Prostate gland (tissue), 2 donors: ENCODE measurements at regions not wholly inside any gene's neighbourhood (a gene's known extent, or its start where the extent isn't known, plus 50 kb on each side); places are given as distances from the start of the nearest gene placed in this dataset.

Experiments used
- DNase-seq: peaks from one replicate; pipeline ENCODE4 v3.0.0-alpha.2; 2019; ENCODE audit warnings: low spot score
- H3K27ac ChIP-seq, 2 donors: fragments of 200-600 bp; sonication (generic); 2 replicates each; pipeline ENCODE4 v1.5.1; 2017 to 2019
- H3K27me3 ChIP-seq: fragments of 200-600 bp; sonication (generic); replicated peaks from 2 replicates; pipeline ENCODE4 v1.5.1; 2019; ENCODE audit not compliant: insufficient read depth
- H3K36me3 ChIP-seq, 2 donors: fragments of 200-600 bp; sonication (generic); 1 replicate in 1 of 2; 2 replicates in 1 of 2; pipeline versions ENCODE4 v1.5.1 to v1.8.1; 2017 to 2019
- H3K4me1 ChIP-seq: fragments of 200-600 bp; sonication (generic); replicated peaks from 2 replicates; pipeline ENCODE4 v1.5.1; 2019
- H3K4me3 ChIP-seq, 2 donors: fragments of 200-600 bp; sonication (generic); 2 replicates each; pipeline ENCODE4 v1.5.1; 2017 to 2019
- H3K9me3 ChIP-seq: fragments of 200-600 bp; sonication (generic); 2 replicates; pipeline ENCODE4 v1.5.1; 2017
- CTCF ChIP-seq, 4 experiments: fragments of 200-600 bp in 2 of 4; fragments of 450-650 bp in 2 of 4; sonication (generic) in 2 of 4; IDR thresholded peaks; 1 replicate in 3 of 4; 2 replicates in 1 of 4; pipeline ENCODE4 v1.5.1; 2016 to 2019; ENCODE audit warnings: antibody characterized with exemption in 4 of 4, mild to moderate bottlenecking in 2 of 4, moderate library complexity in 2 of 4
- POLR2A ChIP-seq: fragments of 450-650 bp; IDR thresholded peaks from one replicate; pipeline ENCODE4 v1.6.1; 2016; ENCODE audit warnings: antibody characterized with exemption, mild to moderate bottlenecking
- POLR2AphosphoS5 ChIP-seq: sonication (generic); formaldehyde crosslinking; IDR thresholded peaks from one replicate; pipeline ENCODE4 v1.6.1; 2017; ENCODE audit warnings: antibody characterized with exemption
- WGBS: methylation state at CpG from one replicate; pipeline ENCODE4 v1.1.5; 2018; 5-methylcytosine and 5-hydroxymethylcytosine counted together
- intact Hi-C: fragments of 100-400 bp; cut with DNase I; formaldehyde crosslinking; loops from one replicate; pipeline ENCODE4 v1.14.2; 2022

GRCh38 chr7:42603496-42603895 is 308.4 kb downstream of the C7orf25 start:
- TF ChIP-seq CTCF (IDR thresholded peaks at IDR 0.05) (no peak), POLR2A (no peak), POLR2AphosphoS5 (no peak)
- no peaks in the 10 kb centered on the region for H3K36me3 ChIP-seq
- intact Hi-C loops: no loop called here
- no peak for DNase-seq
- no peaks in the 10 kb centered on the region for H3K4me1 ChIP-seq
- 91% methylated on average over 2 of the region's 2 CpGs for WGBS
- H3K4me3 ChIP-seq: no peak overlapping the region
- no peak overlapping the region for H3K27ac ChIP-seq
- no peaks in the 10 kb centered on the region for H3K27me3 ChIP-seq
- no peaks in the 10 kb centered on the region for H3K9me3 ChIP-seq

- intact Hi-C loops: no loop called here
- Histone ChIP-seq H3K9me3 (no peaks in the 10 kb centered on the region), H3K36me3 (no peaks in the 10 kb centered on the region), H3K4me3 (no peak overlapping the region), H3K27ac (no peak overlapping the region), H3K27me3 (no peaks in the 10 kb centered on the region), H3K4me1 (no peaks in the 10 kb centered on the region)
- DNase-seq: no peak
- WGBS: 47% methylated on average over 3 of the region's 3 CpGs
- TF ChIP-seq POLR2AphosphoS5 (no peak), CTCF (IDR thresholded peaks at IDR 0.05) (no peak), POLR2A (no peak)
These were observed 314.6 kb downstream of the C7orf25 start for GRCh38 chr7:42597300-42597699.

GRCh38 chr7:42596737-42597136 is 315.1 kb downstream of the C7orf25 start:
- Histone ChIP-seq H3K9me3 (no peaks in the 10 kb centered on the region), H3K27ac (no peak overlapping the region)
- TF ChIP-seq CTCF (IDR thresholded peaks at IDR 0.05) (no peak), POLR2A (no peak), POLR2AphosphoS5 (no peak)

GRCh38 chr7:42593860-42594259 is 318.0 kb downstream of the C7orf25 start:
- intact Hi-C loops: no loop called here
- Histone ChIP-seq H3K4me3 (no peak overlapping the region), H3K4me1 (no peaks in the 10 kb centered on the region), H3K9me3 (no peaks in the 10 kb centered on the region), H3K27me3 (no peaks in the 10 kb centered on the region), H3K36me3 (no peaks in the 10 kb centered on the region), H3K27ac (no peak overlapping the region)
- DNase-seq: no peak
- 94% methylated on average over 3 of the region's 3 CpGs for WGBS
- TF ChIP-seq CTCF (IDR thresholded peaks at IDR 0.05) (no peak), POLR2A (no peak), POLR2AphosphoS5 (no peak)

More at GRCh38 chr7:42596737-42597136, 315.1 kb downstream of the C7orf25 start:
- H3K27me3 ChIP-seq: no peaks in the 10 kb centered on the region
- intact Hi-C loops: no loop called here
- H3K36me3 ChIP-seq: no peaks in the 10 kb centered on the region
- DNase-seq: no peak
- H3K4me3 ChIP-seq: no peak overlapping the region
- no peaks in the 10 kb centered on the region for H3K4me1 ChIP-seq

- Histone ChIP-seq H3K27ac (no peak overlapping the region), H3K36me3 (no peaks in the 10 kb centered on the region), H3K27me3 (no peaks in the 10 kb centered on the region), H3K9me3 (no peaks in the 10 kb centered on the region), H3K4me1 (no peaks in the 10 kb centered on the region), H3K4me3 (no peak overlapping the region)
- no peak for DNase-seq
- TF ChIP-seq CTCF (IDR thresholded peaks at IDR 0.05) (no peak), POLR2AphosphoS5 (no peak), POLR2A (no peak)
- intact Hi-C loops: no loop called here
- WGBS: 69% methylated on average over 2 of the region's 2 CpGs
These were observed 321.0 kb downstream of the C7orf25 start for GRCh38 chr7:42590771-42591310.
